Fibroblast of lung (primary cell): ENCODE measurements at regions not wholly inside any gene's neighbourhood (a gene's known extent, or its start where the extent isn't known, plus 50 kb on each side); places are given as distances from the start of the nearest gene placed in this dataset.

ENCODE experiments used
- DNase-seq, 2 donors: peaks; one replicate each; pipeline versions ENCODE4 v3.0.0 to v3.0.0-alpha.2; 2010; ENCODE audit warnings: low read depth in 2 of 2
- H2AFZ ChIP-seq: 2 replicates; pipeline ENCODE4 v1.5.1; 2012; ENCODE audit warnings: low read length, control low read depth, inconsistent platforms
- H3K27ac ChIP-seq: 2 replicates; pipeline ENCODE4 v1.5.1; 2011; ENCODE audit warnings: low read length, control low read depth; ENCODE audit not compliant: insufficient read depth
- H3K27me3 ChIP-seq: 2 replicates; pipeline ENCODE4 v1.5.1; 2011; ENCODE audit warnings: mild to moderate bottlenecking, low read length; ENCODE audit not compliant: control insufficient read depth, insufficient read depth
- H3K36me3 ChIP-seq: 2 replicates; pipeline ENCODE4 v1.5.1; 2011; ENCODE audit warnings: low read length; ENCODE audit not compliant: control insufficient read depth, insufficient read depth
- H3K4me1 ChIP-seq: 2 replicates; pipeline ENCODE4 v1.5.1; 2011; ENCODE audit warnings: low read length; ENCODE audit not compliant: control insufficient read depth, insufficient read depth; ENCODE audit errors: extremely low read depth
- H3K4me2 ChIP-seq: 2 replicates; pipeline ENCODE4 v1.5.1; 2011; ENCODE audit warnings: low read length, control low read depth; ENCODE audit not compliant: insufficient read depth; ENCODE audit errors: extremely low read depth
- H3K4me3 ChIP-seq, 4 experiments: fragments of 200-600 bp in 1 of 4; sonication (generic) in 1 of 4; replicated peaks in 1 of 4; 2 replicates each; pipeline ENCODE4 v1.5.1; 2011 to 2016; ENCODE audit warnings: low read length in 4 of 4, low read depth in 3 of 4, mild to moderate bottlenecking in 3 of 4, control low read depth in 2 of 4, inconsistent platforms in 1 of 4, mixed read lengths in 1 of 4; ENCODE audit not compliant: insufficient read depth in 1 of 4; ENCODE audit errors: control extremely low read depth in 1 of 4
- H3K79me2 ChIP-seq: 2 replicates; pipeline ENCODE4 v1.5.1; 2012; ENCODE audit warnings: mild to moderate bottlenecking, low read length, inconsistent platforms; ENCODE audit not compliant: control insufficient read depth, insufficient read depth
- H3K9ac ChIP-seq: 2 replicates; pipeline ENCODE4 v1.5.1; 2011; ENCODE audit warnings: mild to moderate bottlenecking, low read length, control low read depth; ENCODE audit not compliant: insufficient read depth
- H3K9me3 ChIP-seq: 2 replicates; pipeline ENCODE4 v1.5.1; 2012; ENCODE audit warnings: low read depth, low read length; ENCODE audit not compliant: control insufficient read depth, insufficient read depth
- H4K20me1 ChIP-seq: 2 replicates; pipeline ENCODE4 v1.5.1; 2011; ENCODE audit warnings: low read length; ENCODE audit not compliant: control insufficient read depth, insufficient read depth; ENCODE audit errors: extremely low read depth
- CTCF ChIP-seq, 2 donors: IDR thresholded peaks in 1 of 2; conservative IDR thresholded peaks in 1 of 2; 1 replicate in 1 of 2; 2 replicates in 1 of 2; pipeline ENCODE4 v1.5.1; 2011 to 2012; ENCODE audit warnings: low read length in 2 of 2, control low read depth in 1 of 2, inconsistent platforms in 1 of 2, low read depth in 1 of 2, mild to moderate bottlenecking in 1 of 2
- EZH2 ChIP-seq: IDR thresholded peaks from 2 replicates; pipeline ENCODE4 v1.5.1; 2012; ENCODE audit warnings: low read length, control low read depth, mild to moderate bottlenecking; ENCODE audit errors: missing control alignments

GRCh38 chr6:132887204-132887603 is 72.8 kb downstream of the RPS12 start:
- Histone ChIP-seq H3K79me2 (no peaks in the 10 kb centered on the region), H3K4me3 (no peak overlapping the region), H3K9ac (no peak overlapping the region), H3K27ac (no peak overlapping the region), H3K27me3 (no peaks in the 10 kb centered on the region), H3K4me2 (no peak overlapping the region), H3K4me1 (no peaks in the 10 kb centered on the region), H2AFZ (no peak overlapping the region), H4K20me1 (no peaks in the 10 kb centered on the region), H3K36me3 (no peaks in the 10 kb centered on the region), H3K9me3 (no peaks in the 10 kb centered on the region)
- DNase-seq = peak in 1 of 2 donors; percentile 13
- TF ChIP-seq CTCF (conservative IDR thresholded peaks at IDR 0.05 in 1 of 2, IDR thresholded peaks at IDR 0.05 in 1 of 2; ENCODE audit: low read depth in 1 of 2, low read length in 2 of 2) = no peak
- no peak for TF ChIP-seq EZH2

GRCh38 chr6:132888701-132889100 is 74.3 kb downstream of the RPS12 start:
- Histone ChIP-seq H3K79me2 (no peaks in the 10 kb centered on the region), H3K9me3 (no peaks in the 10 kb centered on the region), H3K9ac (no peak overlapping the region), H3K36me3 (no peaks in the 10 kb centered on the region), H3K27ac (no peak overlapping the region), H2AFZ (no peak overlapping the region), H3K4me3 (no peak overlapping the region), H3K4me1 (no peaks in the 10 kb centered on the region), H3K4me2 (no peak overlapping the region), H4K20me1 (no peaks in the 10 kb centered on the region), H3K27me3 (no peaks in the 10 kb centered on the region)
- TF ChIP-seq CTCF (conservative IDR thresholded peaks at IDR 0.05 in 1 of 2, IDR thresholded peaks at IDR 0.05 in 1 of 2; ENCODE audit: low read depth in 1 of 2, low read length in 2 of 2) (no peak), EZH2 (no peak)
- DNase-seq = peak; percentile 58 to 63

- H3K9ac ChIP-seq = no peak overlapping the region
- no peak overlapping the region for H3K27ac ChIP-seq
- H3K36me3 ChIP-seq = no peaks in the 10 kb centered on the region
Observed at GRCh38 chr6:132892929-132893771, 78.8 kb downstream of the RPS12 start.

More at GRCh38 chr6:132892929-132893771, 78.8 kb downstream of the RPS12 start:
- Histone ChIP-seq H3K27me3 (no peaks in the 10 kb centered on the region), H3K9me3 (no peaks in the 10 kb centered on the region), H2AFZ (no peak overlapping the region), H3K4me2 (no peak overlapping the region), H4K20me1 (no peaks in the 10 kb centered on the region), H3K4me3 (no peak overlapping the region), H3K4me1 (no peaks in the 10 kb centered on the region), H3K79me2 (no peaks in the 10 kb centered on the region)
- TF ChIP-seq EZH2 (no peak), CTCF (conservative IDR thresholded peaks at IDR 0.05 in 1 of 2, IDR thresholded peaks at IDR 0.05 in 1 of 2; ENCODE audit: low read depth in 1 of 2, low read length in 2 of 2) (no peak)
- DNase-seq = no peak
